SU-DHL-6 (cell line): ENCODE measurements at regions not wholly inside any gene's neighbourhood (a gene's known extent, or its start where the extent isn't known, plus 50 kb on each side); places are given as distances from the start of the nearest gene placed in this dataset.

Experiments
- H2AFZ ChIP-seq: fragments of 200-600 bp; sonication (generic); 2 replicates; pipeline ENCODE4 v1.6.1; 2014; ENCODE audit warnings: low read depth, mild to moderate bottlenecking, moderate library complexity, mixed read lengths, antibody characterized with exemption, low read length; ENCODE audit not compliant: severe bottlenecking
- H3F3A ChIP-seq: fragments of 200-600 bp; shearing (Covaris generic); 2 replicates; pipeline ENCODE4 v1.6.0; 2016; ENCODE audit warnings: antibody characterized with exemption, mild to moderate bottlenecking; ENCODE audit not compliant: insufficient read depth
- H3K27ac ChIP-seq: fragments of 200-600 bp; sonication (generic); 2 replicates; pipeline ENCODE4 v1.5.1; 2016; ENCODE audit warnings: low read depth, mild to moderate bottlenecking, low read length, moderate library complexity, mixed read lengths
- H3K27me3 ChIP-seq: fragments of 200-600 bp; sonication (generic), shearing (Covaris generic); 2 replicates; pipeline ENCODE4 v1.6.0; 2014; ENCODE audit warnings: mild to moderate bottlenecking, low read length
- H3K36me3 ChIP-seq: fragments of 200-600 bp; sonication (generic); 2 replicates; pipeline ENCODE4 v1.6.1; 2014; ENCODE audit warnings: mild to moderate bottlenecking, low read length, mixed read lengths
- H3K4me2 ChIP-seq: fragments of 300-600, 200-600 bp; shearing (Covaris generic), sonication (generic); 2 replicates; pipeline ENCODE4 v1.6.0; 2014; ENCODE audit warnings: low read length, low read depth, mild to moderate bottlenecking; ENCODE audit not compliant: poor library complexity, severe bottlenecking
- H3K4me3 ChIP-seq: fragments of 200-600 bp; sonication (generic); 2 replicates; pipeline ENCODE4 v1.5.1; 2014; ENCODE audit warnings: antibody characterized with exemption, low read length, mild to moderate bottlenecking, mixed read lengths; ENCODE audit not compliant: insufficient read depth, poor library complexity, severe bottlenecking
- H3K79me2 ChIP-seq: fragments of 200-600 bp; sonication (generic); 2 replicates; pipeline ENCODE4 v1.6.1; 2014; ENCODE audit warnings: mild to moderate bottlenecking, low read length, moderate library complexity; ENCODE audit not compliant: insufficient read depth
- H3K9ac ChIP-seq: fragments of 200-600 bp; sonication (generic); 2 replicates; pipeline ENCODE4 v1.7.0; 2014; ENCODE audit warnings: mild to moderate bottlenecking, low read length
- H3K9me2 ChIP-seq: fragments of 200-600 bp; sonication (generic); replicated peaks from 2 replicates; pipeline ENCODE4 v1.6.1; 2014; ENCODE audit warnings: low read length; ENCODE audit not compliant: insufficient read depth
- H3K9me3 ChIP-seq: fragments of 200-600 bp; sonication (generic); 2 replicates; pipeline ENCODE4 v1.6.1; 2014; ENCODE audit warnings: low read length, mixed read lengths; ENCODE audit not compliant: insufficient read depth
- H4K20me1 ChIP-seq: fragments of 200-600 bp; sonication (generic); 2 replicates; pipeline ENCODE4 v1.6.1; 2014; ENCODE audit warnings: low read depth, mild to moderate bottlenecking, antibody characterized with exemption, low read length, moderate library complexity, mixed read lengths
- CTCF ChIP-seq: fragments of 200-600 bp; sonication (generic); IDR thresholded peaks from one replicate; pipeline ENCODE4 v1.5.1; 2017; ENCODE audit warnings: antibody characterized with exemption, mild to moderate bottlenecking, low read length, moderate library complexity; ENCODE audit not compliant: insufficient read depth, poor library complexity, severe bottlenecking
- EZH2phosphoT487 ChIP-seq: fragments of 200-600 bp; sonication (generic), shearing (Covaris generic); conservative IDR thresholded peaks from 2 replicates; pipeline ENCODE4 v1.6.1; 2018; ENCODE audit warnings: mild to moderate bottlenecking, antibody characterized with exemption, low read length, moderate library complexity, mixed read lengths

- H3K79me2 ChIP-seq: no peaks in the 10 kb centered on the region
- H3K36me3 ChIP-seq: no peaks in the 10 kb centered on the region
- TF ChIP-seq CTCF: no peak
- no peak for TF ChIP-seq EZH2phosphoT487
- no peak overlapping the region for H3K4me3 ChIP-seq
- H3K9ac ChIP-seq: no peak overlapping the region
- no peak overlapping the region for H3K27ac ChIP-seq
- no peaks in the 10 kb centered on the region for H3K27me3 ChIP-seq
- no peaks in the 10 kb centered on the region for H3K9me3 ChIP-seq
- no peak overlapping the region for H3K4me2 ChIP-seq
- H3K9me2 ChIP-seq: no peaks in the 10 kb centered on the region
- no peaks in the 10 kb centered on the region for H3F3A ChIP-seq
- no peaks in the 10 kb centered on the region for H4K20me1 ChIP-seq
- no peak overlapping the region for H2AFZ ChIP-seq
Observed at GRCh38 chr11:116518141-116518540, 254.6 kb downstream of the BUD13 start.

- H3K27me3 ChIP-seq: no peaks in the 10 kb centered on the region
- H3K27ac ChIP-seq: no peak overlapping the region
- H3K79me2 ChIP-seq: no peaks in the 10 kb centered on the region
- no peaks in the 10 kb centered on the region for H4K20me1 ChIP-seq
- no peak for TF ChIP-seq EZH2phosphoT487
- no peak for TF ChIP-seq CTCF
- H2AFZ ChIP-seq: no peak overlapping the region
- no peaks in the 10 kb centered on the region for H3F3A ChIP-seq
- H3K36me3 ChIP-seq: no peaks in the 10 kb centered on the region
- no peaks in the 10 kb centered on the region for H3K9me2 ChIP-seq
- no peaks in the 10 kb centered on the region for H3K9me3 ChIP-seq
- no peak overlapping the region for H3K4me3 ChIP-seq
- no peak overlapping the region for H3K9ac ChIP-seq
- no peak overlapping the region for H3K4me2 ChIP-seq
Observed at GRCh38 chr11:116517584-116517983, 255.2 kb downstream of the BUD13 start.

GRCh38 chr11:116517077-116517476 is 255.7 kb downstream of the BUD13 start:
- no peak overlapping the region for H3K4me2 ChIP-seq
- no peak overlapping the region for H3K9ac ChIP-seq
- TF ChIP-seq CTCF (no peak), EZH2phosphoT487 (no peak)
- no peak overlapping the region for H2AFZ ChIP-seq
- no peak overlapping the region for H3K4me3 ChIP-seq
- no peaks in the 10 kb centered on the region for H3F3A ChIP-seq
- no peaks in the 10 kb centered on the region for H4K20me1 ChIP-seq
- H3K27ac ChIP-seq: no peak overlapping the region
- H3K36me3 ChIP-seq: no peaks in the 10 kb centered on the region
- no peaks in the 10 kb centered on the region for H3K27me3 ChIP-seq
- H3K9me2 ChIP-seq: no peaks in the 10 kb centered on the region
- H3K9me3 ChIP-seq: no peaks in the 10 kb centered on the region
- H3K79me2 ChIP-seq: no peaks in the 10 kb centered on the region
